HG02885 (cell line): ENCODE measurements at regions not wholly inside any gene's neighbourhood (a gene's known extent, or its start where the extent isn't known, plus 50 kb on each side); places are given as distances from the start of the nearest gene placed in this dataset.
"Not testable (repeated sequence)": the region's sequence is repeated elsewhere in the genome, so short reads cannot be mapped to it uniquely, and the experiment has no call there.

Experiments used
- ATAC-seq: cut with Tn5 transposase; IDR thresholded peaks from one replicate; pipeline ENCODE4 v1.9.1; 2021; ENCODE audit warnings: mild to moderate bottlenecking; ENCODE audit not compliant: unreplicated experiment, poor library complexity

DNA sequence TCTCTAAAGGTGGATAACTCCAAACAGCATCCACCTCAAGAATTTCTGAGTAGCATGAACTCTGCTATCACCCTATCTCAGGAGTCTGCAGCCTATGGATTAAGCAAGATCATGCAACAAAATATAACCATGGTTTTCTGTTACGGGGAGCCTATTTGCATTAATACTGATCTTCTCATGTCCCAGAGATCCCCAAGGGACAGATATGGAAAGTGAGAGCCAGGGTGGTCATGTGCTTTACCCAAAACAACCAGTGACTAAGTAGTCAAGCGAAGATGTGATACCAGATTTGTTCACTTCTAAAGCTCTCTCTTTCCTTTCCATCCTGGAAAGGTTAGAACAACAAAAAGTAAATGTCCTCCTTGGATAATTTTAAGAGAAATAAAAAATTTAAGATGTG, 125.1 kb downstream of the PRRX1 start:
- no peak for ATAC-seq

- ATAC-seq: no peak
Observed at GRCh38 chr1:170790175-170790574, 126.2 kb downstream of the PRRX1 start.

DNA sequence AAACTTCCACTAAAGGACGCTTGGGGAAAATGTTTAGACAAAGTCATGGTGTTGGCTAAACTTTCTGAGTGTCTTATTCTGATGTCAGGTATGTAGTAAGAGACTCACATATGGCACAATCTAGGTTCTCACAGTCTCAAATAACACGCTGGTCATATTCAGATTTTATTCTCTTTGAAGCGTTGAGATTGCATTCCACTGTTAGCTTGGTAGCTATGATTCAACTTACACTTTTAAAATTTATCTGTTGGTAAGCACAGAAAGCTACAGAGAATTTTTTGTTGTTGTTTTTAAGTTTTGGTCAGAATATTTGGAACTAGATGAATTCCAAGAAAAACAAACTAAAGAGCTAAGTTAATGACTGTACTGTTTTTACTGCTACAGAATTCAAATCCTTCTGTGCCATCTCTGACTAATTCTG, 126.7 kb downstream of the PRRX1 start:
- ATAC-seq: no peak

- ATAC-seq: no peak
Observed at GRCh38 chr1:170791941-170792340, 128.0 kb downstream of the PRRX1 start.

DNA sequence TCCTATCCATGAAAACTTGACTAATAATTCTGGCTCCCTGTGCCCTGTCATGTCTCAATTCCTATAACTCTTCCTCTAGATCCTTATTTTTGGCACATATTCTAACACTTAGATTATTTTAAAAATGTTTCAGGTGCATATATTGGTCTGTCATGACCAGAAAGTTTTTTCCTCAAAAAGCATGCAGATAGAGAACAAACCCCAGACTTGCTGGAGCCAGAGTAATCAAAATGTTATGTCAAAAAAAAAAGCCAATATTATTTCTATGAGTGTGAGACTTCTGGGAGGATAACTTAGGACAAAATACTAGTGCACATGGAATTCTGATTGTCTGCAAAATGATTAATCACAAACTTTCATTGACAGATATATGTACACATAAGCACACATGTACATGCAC, 135.1 kb upstream of the MROH9 start:
- no peak for ATAC-seq

DNA sequence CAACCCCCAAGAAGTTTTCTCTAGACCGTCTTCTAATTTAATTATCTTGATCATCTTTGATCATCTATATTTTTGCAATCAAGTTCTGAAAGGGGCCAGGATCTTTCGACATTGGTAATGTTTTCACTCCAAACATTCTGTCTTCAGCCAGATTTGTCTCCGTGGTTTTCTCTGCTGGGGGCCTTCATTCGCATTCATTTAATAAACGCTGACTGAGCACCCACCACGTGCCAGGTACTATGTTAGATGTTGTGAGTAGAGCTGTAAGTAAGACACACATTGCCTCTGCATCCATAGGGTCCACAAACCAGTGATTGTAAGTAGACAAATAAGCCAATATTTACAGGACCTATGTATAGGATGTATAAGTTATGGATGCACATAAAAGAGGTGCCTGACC, 134.5 kb upstream of the MROH9 start:
- no peak for ATAC-seq

- ATAC-seq: no peak
Observed at GRCh38 chr1:170803711-170804110, 131.6 kb upstream of the MROH9 start.

DNA sequence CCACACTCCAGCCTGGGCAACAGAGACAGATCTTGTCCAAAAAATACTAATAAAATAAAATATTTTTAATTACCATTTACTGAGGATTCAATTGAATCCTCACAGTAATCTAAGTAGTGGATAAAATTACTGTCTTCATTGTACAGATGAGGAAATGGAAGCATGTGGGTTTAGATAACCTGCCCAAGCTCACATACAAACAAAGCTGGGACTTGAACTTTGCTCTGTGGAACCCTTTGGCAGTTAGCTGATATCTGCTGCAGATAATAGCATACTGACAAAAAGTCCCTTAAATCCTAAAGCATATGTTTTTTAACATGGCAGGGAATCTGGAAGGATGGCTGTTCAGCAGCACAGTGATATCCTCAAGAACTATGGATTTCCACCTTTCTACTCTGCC, 130.9 kb upstream of the MROH9 start:
- ATAC-seq: no peak

- no peak for ATAC-seq
Observed at GRCh38 chr1:170804879-170805278, 130.5 kb upstream of the MROH9 start.

DNA sequence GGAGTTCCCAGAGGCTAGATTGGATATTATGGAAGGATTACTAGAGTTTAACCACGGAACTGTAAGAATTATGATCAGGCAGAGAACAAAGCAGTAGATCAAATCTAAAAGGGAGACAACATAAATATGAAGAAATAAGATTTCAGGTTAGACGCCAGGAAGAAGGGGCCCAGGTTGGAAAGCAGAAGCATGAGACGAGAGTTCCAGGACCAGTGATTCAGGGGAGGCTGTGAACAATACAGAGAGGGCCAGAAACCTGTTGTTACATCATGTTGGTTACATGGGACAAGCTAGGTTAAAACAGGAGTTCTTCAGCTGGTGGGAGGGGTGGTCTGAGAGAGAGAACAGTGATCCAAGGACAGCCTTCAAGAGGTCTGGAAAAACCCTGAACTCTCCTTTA, 128.4 kb upstream of the MROH9 start:
- ATAC-seq: no peak

GRCh38 chr1:170807432-170807831, 127.9 kb upstream of the MROH9 start:
- no peak for ATAC-seq

GRCh38 chr1:170808216-170808885, 127.0 kb upstream of the MROH9 start:
- ATAC-seq: no peak

DNA sequence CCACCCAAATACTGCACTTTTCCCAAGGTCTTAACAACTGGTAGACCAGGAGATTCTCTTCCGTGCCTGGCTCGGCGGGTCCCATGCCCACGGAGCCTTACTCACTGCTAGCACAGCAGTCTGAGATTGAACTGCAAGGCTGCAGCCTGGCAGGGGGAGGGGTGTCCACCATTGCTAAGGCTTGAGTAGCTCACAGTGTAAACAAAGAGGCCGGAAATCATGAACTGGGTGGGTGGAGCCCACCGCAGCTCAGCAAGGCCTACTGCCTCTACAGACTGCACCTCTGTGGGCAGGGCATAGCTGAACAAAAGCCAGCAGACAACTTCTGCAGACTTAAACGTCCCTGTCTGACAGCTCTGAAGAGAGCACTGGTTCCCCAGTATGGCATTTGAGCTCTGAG, 124.3 kb upstream of the MROH9 start:
- not testable (repeated sequence) for ATAC-seq

- ATAC-seq: no peak
Observed at GRCh38 chr1:170819781-170820180, 115.6 kb upstream of the MROH9 start.

- no peak for ATAC-seq
Observed at GRCh38 chr1:170823120-170823519, 112.2 kb upstream of the MROH9 start.

DNA sequence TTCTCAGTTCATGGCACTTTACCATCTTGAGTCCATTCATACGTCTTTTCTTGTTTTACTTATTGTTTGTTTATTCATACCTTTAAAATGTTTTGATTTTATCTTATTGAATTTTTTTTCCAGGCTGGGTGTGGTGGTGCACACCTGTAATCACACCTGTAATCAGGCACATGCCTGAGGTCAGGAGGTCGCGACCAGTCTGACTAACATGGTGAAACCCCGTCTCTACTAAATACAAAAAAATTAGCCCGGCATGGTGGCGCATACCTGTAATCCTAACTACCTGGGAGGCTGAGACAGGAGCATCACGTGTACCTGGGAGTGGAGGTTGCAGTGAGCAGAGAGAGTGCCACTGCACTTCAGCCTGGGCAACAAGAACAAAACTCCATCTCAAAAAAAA, 104.1 kb upstream of the MROH9 start:
- ATAC-seq: no peak

- ATAC-seq: no peak
Observed at GRCh38 chr1:170836141-170836540, 99.2 kb upstream of the MROH9 start.

GRCh38 chr1:170840371-170840770, 95.0 kb upstream of the MROH9 start:
- ATAC-seq: no peak

GRCh38 chr1:170853302-170853701, 82.0 kb upstream of the MROH9 start:
- ATAC-seq: peak; percentile 95

- ATAC-seq: peak; percentile 13
Observed at GRCh38 chr1:170853867-170854266, 81.5 kb upstream of the MROH9 start.

- ATAC-seq: no peak
Observed at GRCh38 chr1:170854677-170855076, 80.7 kb upstream of the MROH9 start.

- no peak for ATAC-seq
Observed at GRCh38 chr1:170856455-170856854, 78.9 kb upstream of the MROH9 start.

- ATAC-seq: no peak
Observed at GRCh38 chr1:170857955-170858354, 77.4 kb upstream of the MROH9 start.
